GM12873 (cell line): ENCODE measurements at regions not wholly inside any gene's neighbourhood (a gene's known extent, or its start where the extent isn't known, plus 50 kb on each side); places are given as distances from the start of the nearest gene placed in this dataset.

Source experiments
- CTCF ChIP-seq: IDR thresholded peaks from 2 replicates; pipeline ENCODE4 v1.5.1; 2012; ENCODE audit warnings: low read depth, mild to moderate bottlenecking, moderate library complexity, low read length, control low read depth; ENCODE audit not compliant: insufficient read depth; ENCODE audit errors: missing control alignments

- TF ChIP-seq CTCF = no peak
These were observed 181.0 kb upstream of the JUN start for GRCh38 chr1:58964880-58965279.

- TF ChIP-seq CTCF = no peak
These were observed 182.5 kb upstream of the JUN start for GRCh38 chr1:58966103-58966916.

- TF ChIP-seq CTCF = no peak
These were observed 183.3 kb upstream of the JUN start for GRCh38 chr1:58966917-58967740.

- no peak for TF ChIP-seq CTCF
These were observed 184.6 kb upstream of the JUN start for GRCh38 chr1:58968360-58968952.

GRCh38 chr1:58971629-58972140 is 187.8 kb upstream of the JUN start:
- no peak for TF ChIP-seq CTCF

GRCh38 chr1:58975888-58976287 is 192.0 kb upstream of the JUN start:
- no peak for TF ChIP-seq CTCF

- TF ChIP-seq CTCF = no peak
These were observed 192.4 kb upstream of the JUN start for GRCh38 chr1:58976294-58976693.
